Activated naive CD8-positive, alpha-beta T cell treated with anti-CD3 and anti-CD28 coated beads, Interleukin-2, amount 50 U/mL, for 24 hours (primary cell): ENCODE measurements at regions not wholly inside any gene's neighbourhood (a gene's known extent, or its start where the extent isn't known, plus 50 kb on each side); places are given as distances from the start of the nearest gene placed in this dataset.

Source experiments
- ATAC-seq: fragments of 150-1000 bp; cut with Tn5 transposase; one replicate; pipeline ENCODE4 v1.10.0; 2021
- DNase-seq: peaks from one replicate; pipeline ENCODE4 v3.0.0; 2021
- H3K27ac Mint-ChIP-seq: one replicate; pipeline ENCODE4 v1.8.0; 2021; ENCODE audit warnings: mild to moderate bottlenecking, mixed read lengths
- H3K27me3 Mint-ChIP-seq: one replicate; pipeline ENCODE4 v1.8.0; 2021; ENCODE audit warnings: mixed read lengths
- H3K36me3 Mint-ChIP-seq: one replicate; pipeline ENCODE4 v1.8.0; 2021; ENCODE audit warnings: low read depth, mixed read lengths
- H3K4me1 Mint-ChIP-seq: one replicate; pipeline ENCODE4 v1.8.0; 2021; ENCODE audit warnings: mixed read lengths
- H3K4me3 Mint-ChIP-seq: one replicate; pipeline ENCODE4 v1.8.0; 2021; ENCODE audit warnings: mild to moderate bottlenecking, moderate library complexity, mixed read lengths
- H3K9me3 Mint-ChIP-seq: one replicate; pipeline ENCODE4 v1.8.0; 2021; ENCODE audit warnings: mixed read lengths

GRCh38 chr15:66939451-66940023 lies 125.9 kb upstream of the SMAD3 start:
- Mint-ChIP-seq H3K4me3 (no peak overlapping the region), H3K27me3 (peaks cover 6% of the 10 kb centered on the region), H3K27ac (no peak overlapping the region), H3K9me3 (peaks cover 4% of the 10 kb centered on the region), H3K4me1 (peaks cover 17% of the 10 kb centered on the region), H3K36me3 (no peaks in the 10 kb centered on the region)
- DNase-seq = no peak
- no peak for ATAC-seq

- DNase-seq (peak; percentile 31), ATAC-seq (peak; percentile 92)
- peaks cover 4% of the 10 kb centered on the region for H3K9me3 Mint-ChIP-seq
- no peak overlapping the region for H3K4me3 Mint-ChIP-seq
- H3K27ac Mint-ChIP-seq = peak overlapping the region; percentile 25
- peaks cover 17% of the 10 kb centered on the region for H3K4me1 Mint-ChIP-seq
- peaks cover 6% of the 10 kb centered on the region for H3K27me3 Mint-ChIP-seq
- no peaks in the 10 kb centered on the region for H3K36me3 Mint-ChIP-seq
Observed at GRCh38 chr15:66940368-66940767, 125.0 kb upstream of the SMAD3 start.

- Mint-ChIP-seq H3K27me3 (peaks cover 2% of the 10 kb centered on the region), H3K4me3 (no peak overlapping the region), H3K4me1 (peaks cover 17% of the 10 kb centered on the region), H3K9me3 (peaks cover 4% of the 10 kb centered on the region), H3K36me3 (no peaks in the 10 kb centered on the region), H3K27ac (no peak overlapping the region)
- no peak for DNase-seq
- ATAC-seq = no peak
Observed at GRCh38 chr15:66941108-66941711, 124.2 kb upstream of the SMAD3 start.

GRCh38 chr15:66941791-66942190 lies 123.6 kb upstream of the SMAD3 start:
- no peak for DNase-seq
- no peaks in the 10 kb centered on the region for H3K36me3 Mint-ChIP-seq
- peaks cover 4% of the 10 kb centered on the region for H3K9me3 Mint-ChIP-seq
- H3K4me1 Mint-ChIP-seq = peaks cover 17% of the 10 kb centered on the region
- ATAC-seq = no peak
- no peak overlapping the region for H3K4me3 Mint-ChIP-seq
- no peak overlapping the region for H3K27ac Mint-ChIP-seq
- H3K27me3 Mint-ChIP-seq = peaks cover 2% of the 10 kb centered on the region

GRCh38 chr15:66942649-66943390 lies 122.6 kb upstream of the SMAD3 start:
- ATAC-seq = no peak
- Mint-ChIP-seq H3K4me3 (no peak overlapping the region), H3K27me3 (peaks cover 2% of the 10 kb centered on the region), H3K4me1 (peaks cover 17% of the 10 kb centered on the region), H3K27ac (no peak overlapping the region), H3K9me3 (peaks cover 3% of the 10 kb centered on the region), H3K36me3 (no peaks in the 10 kb centered on the region)
- DNase-seq = no peak

- Mint-ChIP-seq H3K4me3 (no peak overlapping the region), H3K27ac (no peak overlapping the region), H3K4me1 (peaks cover 17% of the 10 kb centered on the region), H3K27me3 (peaks cover 2% of the 10 kb centered on the region), H3K36me3 (no peaks in the 10 kb centered on the region), H3K9me3 (no peaks in the 10 kb centered on the region)
- ATAC-seq = no peak
- DNase-seq = no peak
Observed at GRCh38 chr15:66943456-66944095, 121.8 kb upstream of the SMAD3 start.

GRCh38 chr15:66944121-66944520 lies 121.3 kb upstream of the SMAD3 start:
- ATAC-seq = no peak
- peaks cover 2% of the 10 kb centered on the region for H3K27me3 Mint-ChIP-seq
- H3K27ac Mint-ChIP-seq = no peak overlapping the region
- H3K9me3 Mint-ChIP-seq = no peaks in the 10 kb centered on the region
- H3K4me1 Mint-ChIP-seq = peaks cover 17% of the 10 kb centered on the region
- H3K36me3 Mint-ChIP-seq = no peaks in the 10 kb centered on the region
- DNase-seq = no peak
- H3K4me3 Mint-ChIP-seq = no peak overlapping the region

GRCh38 chr15:66945286-66945685 lies 120.1 kb upstream of the SMAD3 start:
- H3K4me1 Mint-ChIP-seq = peaks cover 11% of the 10 kb centered on the region
- H3K4me3 Mint-ChIP-seq = no peak overlapping the region
- no peaks in the 10 kb centered on the region for H3K36me3 Mint-ChIP-seq
- DNase-seq (no peak), ATAC-seq (no peak)
- no peaks in the 10 kb centered on the region for H3K9me3 Mint-ChIP-seq
- H3K27ac Mint-ChIP-seq = no peak overlapping the region
- peaks cover 2% of the 10 kb centered on the region for H3K27me3 Mint-ChIP-seq

- Mint-ChIP-seq H3K27ac (no peak overlapping the region), H3K4me1 (peaks cover 5% of the 10 kb centered on the region), H3K4me3 (no peak overlapping the region), H3K9me3 (no peaks in the 10 kb centered on the region), H3K27me3 (peaks cover 2% of the 10 kb centered on the region), H3K36me3 (no peaks in the 10 kb centered on the region)
- no peak for DNase-seq
- ATAC-seq = no peak
Observed at GRCh38 chr15:66945842-66946241, 119.6 kb upstream of the SMAD3 start.

GRCh38 chr15:66946578-66947164 lies 118.7 kb upstream of the SMAD3 start:
- no peak overlapping the region for H3K27ac Mint-ChIP-seq
- H3K4me3 Mint-ChIP-seq = no peak overlapping the region
- no peaks in the 10 kb centered on the region for H3K36me3 Mint-ChIP-seq
- ATAC-seq (peak; percentile 46), DNase-seq (peak; percentile 74)
- H3K9me3 Mint-ChIP-seq = no peaks in the 10 kb centered on the region
- H3K4me1 Mint-ChIP-seq = no peaks in the 10 kb centered on the region
- no peaks in the 10 kb centered on the region for H3K27me3 Mint-ChIP-seq

- Mint-ChIP-seq H3K4me1 (no peaks in the 10 kb centered on the region), H3K36me3 (no peaks in the 10 kb centered on the region), H3K27ac (no peak overlapping the region), H3K4me3 (no peak overlapping the region), H3K9me3 (no peaks in the 10 kb centered on the region), H3K27me3 (no peaks in the 10 kb centered on the region)
- ATAC-seq (no peak), DNase-seq (no peak)
Observed at GRCh38 chr15:66947471-66947870, 117.9 kb upstream of the SMAD3 start.

GRCh38 chr15:66948294-66948693 lies 117.1 kb upstream of the SMAD3 start:
- Mint-ChIP-seq H3K4me1 (no peaks in the 10 kb centered on the region), H3K27me3 (no peaks in the 10 kb centered on the region), H3K36me3 (no peaks in the 10 kb centered on the region), H3K9me3 (no peaks in the 10 kb centered on the region), H3K4me3 (no peak overlapping the region), H3K27ac (no peak overlapping the region)
- DNase-seq (no peak), ATAC-seq (peak; percentile 44)

GRCh38 chr15:66950114-66950513 lies 115.3 kb upstream of the SMAD3 start:
- no peaks in the 10 kb centered on the region for H3K27me3 Mint-ChIP-seq
- no peak overlapping the region for H3K4me3 Mint-ChIP-seq
- H3K9me3 Mint-ChIP-seq = no peaks in the 10 kb centered on the region
- no peak for DNase-seq
- no peak overlapping the region for H3K27ac Mint-ChIP-seq
- no peak for ATAC-seq
- no peaks in the 10 kb centered on the region for H3K36me3 Mint-ChIP-seq
- no peaks in the 10 kb centered on the region for H3K4me1 Mint-ChIP-seq

- Mint-ChIP-seq H3K27me3 (peaks cover 3% of the 10 kb centered on the region), H3K27ac (no peak overlapping the region), H3K36me3 (no peaks in the 10 kb centered on the region), H3K9me3 (no peaks in the 10 kb centered on the region), H3K4me3 (no peak overlapping the region), H3K4me1 (peaks cover 5% of the 10 kb centered on the region)
- ATAC-seq (no peak), DNase-seq (no peak)
Observed at GRCh38 chr15:66951531-66952320, 113.7 kb upstream of the SMAD3 start.
